HCT116 (cell line): ENCODE measurements at regions not wholly inside any gene's neighbourhood (a gene's known extent, or its start where the extent isn't known, plus 50 kb on each side); places are given as distances from the start of the nearest gene placed in this dataset.
"Not testable (repeated sequence)": the region's sequence is repeated elsewhere in the genome, so short reads cannot be mapped to it uniquely, and the experiment has no call there.

Source experiments
- ATAC-seq: fragments of 200-7000 bp; cut with Tn5 transposase; 2 replicates; pipeline ENCODE4 v1.9.1; 2020; ENCODE audit warnings: mild to moderate bottlenecking, moderate library complexity
- BruUV-seq: library from RNA; stranded (reverse); fragments of 400-500 nt; replicated peaks from 2 replicates; lab custom pipeline; 2021; lab: Mats Ljungman, UMichigan
- CTCF ChIA-PET: fragments of 300-600 bp; sonication (Branson Sonifier 250); formaldehyde crosslinking; loops from one replicate; lab custom pipeline; 2021; ENCODE audit warnings: antibody characterized with exemption; lab: Charles Lee
- POLR2A ChIA-PET: fragments of 300-600, 350-600 bp; sonication (Branson Sonifier 250); formaldehyde crosslinking; loops from one replicate; lab custom pipeline; 2021; ENCODE audit warnings: antibody characterized with exemption; lab: Charles Lee
- RAD21 ChIA-PET, 2 experiments: fragments of 300-600 bp; sonication (Branson Sonifier 250); formaldehyde crosslinking; loops; one replicate each; lab custom pipeline; 2023; ENCODE audit warnings: low total read pairs in 2 of 2; ENCODE audit not compliant: uncharacterized antibody in 2 of 2, unreplicated experiment in 2 of 2, low non-redundant PET in 1 of 2; lab: Charles Lee
- DNase-seq: peaks from one replicate; pipeline ENCODE4 v3.0.0-alpha.2; 2010; ENCODE audit warnings: low read depth, low spot score
- H2AFZ ChIP-seq: fragments of 200-600 bp; shearing (Covaris generic), sonication (generic); 2 replicates; pipeline ENCODE4 v1.6.1; 2017; ENCODE audit warnings: low read depth, mixed run types, mixed read lengths, antibody characterized with exemption, low read length; ENCODE audit not compliant: poor library complexity, severe bottlenecking
- H3K27ac ChIP-seq: 2 replicates; pipeline ENCODE4 v1.5.1; 2012; ENCODE audit warnings: low read depth, low read length
- H3K27me3 ChIP-seq: fragments of 200-600 bp; sonication (generic); 2 replicates; pipeline ENCODE4 v1.6.1; 2016; ENCODE audit warnings: mixed run types, low read length, mixed read lengths; ENCODE audit not compliant: insufficient read depth
- H3K36me3 ChIP-seq, 2 experiments: fragments of 200-500 bp in 1 of 2; fragments of 200-600 bp in 1 of 2; sonication (Bioruptor generic) in 1 of 2; sonication (generic) in 1 of 2; 2 replicates each; pipeline versions ENCODE4 v1.5.1 to v1.6.1; 2014 to 2016; ENCODE audit warnings: low read length in 2 of 2, inconsistent platforms in 1 of 2, mixed read lengths in 1 of 2, mixed run types in 1 of 2; ENCODE audit not compliant: insufficient read depth in 2 of 2, control insufficient read depth in 1 of 2
- H3K4me1 ChIP-seq, 2 experiments: fragments of 200-600 bp in 1 of 2; sonication (generic) in 1 of 2; 2 replicates each; pipeline versions ENCODE4 v1.5.1 to v1.6.1; 2012 to 2017; ENCODE audit warnings: low read length in 2 of 2, inconsistent platforms in 1 of 2, mild to moderate bottlenecking in 1 of 2, mixed read lengths in 1 of 2, mixed run types in 1 of 2, moderate library complexity in 1 of 2; ENCODE audit not compliant: insufficient read depth in 2 of 2, control insufficient read depth in 1 of 2
- H3K4me2 ChIP-seq: fragments of 200-600 bp; sonication (generic); 2 replicates; pipeline ENCODE4 v1.6.1; 2017; ENCODE audit warnings: mixed run types, low read length, mixed read lengths
- H3K4me3 ChIP-seq, 2 experiments: fragments of 200-600 bp in 1 of 2; sonication (generic) in 1 of 2; replicated peaks in 1 of 2; 2 replicates each; pipeline ENCODE4 v1.5.1; 2011 to 2016; ENCODE audit warnings: low read length in 2 of 2, control low read depth in 1 of 2, low read depth in 1 of 2, mild to moderate bottlenecking in 1 of 2, mixed read lengths in 1 of 2, mixed run types in 1 of 2
- H3K79me2 ChIP-seq: fragments of 200-600 bp; sonication (generic); 2 replicates; pipeline ENCODE4 v1.6.1; 2017; ENCODE audit warnings: mild to moderate bottlenecking, mixed run types, low read length, moderate library complexity, mixed read lengths; ENCODE audit not compliant: insufficient read depth
- H3K9ac ChIP-seq: fragments of 200-600 bp; sonication (generic); 2 replicates; pipeline ENCODE4 v1.6.1; 2016; ENCODE audit warnings: low read length, mixed read lengths
- H3K9me2 ChIP-seq: fragments of 200-600 bp; sonication (generic), shearing (Covaris generic); 2 replicates; pipeline ENCODE4 v1.6.1; 2017; ENCODE audit warnings: mixed run types, mild to moderate bottlenecking, moderate library complexity; ENCODE audit not compliant: insufficient read depth
- H3K9me3 ChIP-seq, 2 experiments: fragments of 200-500 bp in 1 of 2; fragments of 200-600 bp in 1 of 2; sonication (Bioruptor generic) in 1 of 2; sonication (generic) in 1 of 2; 2 replicates each; pipeline ENCODE4 v1.6.1; 2014 to 2017; ENCODE audit warnings: low read length in 2 of 2, mixed read lengths in 2 of 2, inconsistent platforms in 1 of 2, low read depth in 1 of 2, mild to moderate bottlenecking in 1 of 2, mixed run types in 1 of 2, moderate library complexity in 1 of 2; ENCODE audit not compliant: control insufficient read depth in 1 of 2, insufficient read depth in 1 of 2
- H4K20me1 ChIP-seq: fragments of 200-600 bp; sonication (generic), shearing (Covaris generic); 2 replicates; pipeline ENCODE4 v1.6.1; 2017; ENCODE audit warnings: mixed run types, mild to moderate bottlenecking, moderate library complexity; ENCODE audit not compliant: insufficient read depth
- EZH2 ChIP-seq: fragments of 200-600 bp; sonication (generic); IDR thresholded peaks from 2 replicates; pipeline ENCODE4 v1.6.1; 2017; ENCODE audit warnings: antibody characterized with exemption, mixed run types
- FOSL1 ChIP-seq: IDR thresholded peaks from 2 replicates; pipeline ENCODE4 v1.6.1; 2012; ENCODE audit warnings: low read depth
- RAD21 ChIP-seq: IDR thresholded peaks from 2 replicates; pipeline ENCODE4 v1.6.1; 2012; ENCODE audit warnings: low read depth, mild to moderate bottlenecking
- SIN3A ChIP-seq: IDR thresholded peaks from 2 replicates; pipeline ENCODE4 v1.6.1; 2012; ENCODE audit warnings: low read depth
- SP1 ChIP-seq: IDR thresholded peaks from 2 replicates; pipeline ENCODE4 v1.6.1; 2012; ENCODE audit warnings: low read depth
- SRF ChIP-seq: IDR thresholded peaks from 2 replicates; pipeline ENCODE4 v1.6.1; 2012; ENCODE audit warnings: low read depth
- YY1 ChIP-seq: IDR thresholded peaks from 2 replicates; pipeline ENCODE4 v1.6.1; 2011; ENCODE audit warnings: low read length, low read depth, moderate library complexity, mild to moderate bottlenecking; ENCODE audit not compliant: insufficient replicate concordance; ENCODE audit errors: extremely low read depth
- ZNF274 ChIP-seq: fragments of 200-500 bp; sonication (Bioruptor generic); IDR thresholded peaks from 2 replicates; pipeline ENCODE4 v1.6.1; 2014; ENCODE audit warnings: mild to moderate bottlenecking, low read depth, low read length, inconsistent platforms
- intact Hi-C: fragments of 100-400 bp; cut with micrococcal nuclease; formaldehyde crosslinking; loops from 2 replicates; pipeline ENCODE4 v1.10.0; 2022
- TF ChIP-seq, protein P1 (sequence below): IDR thresholded peaks from 2 replicates; pipeline ENCODE4 v1.6.1; 2012; ENCODE audit warnings: low read depth

DNA sequence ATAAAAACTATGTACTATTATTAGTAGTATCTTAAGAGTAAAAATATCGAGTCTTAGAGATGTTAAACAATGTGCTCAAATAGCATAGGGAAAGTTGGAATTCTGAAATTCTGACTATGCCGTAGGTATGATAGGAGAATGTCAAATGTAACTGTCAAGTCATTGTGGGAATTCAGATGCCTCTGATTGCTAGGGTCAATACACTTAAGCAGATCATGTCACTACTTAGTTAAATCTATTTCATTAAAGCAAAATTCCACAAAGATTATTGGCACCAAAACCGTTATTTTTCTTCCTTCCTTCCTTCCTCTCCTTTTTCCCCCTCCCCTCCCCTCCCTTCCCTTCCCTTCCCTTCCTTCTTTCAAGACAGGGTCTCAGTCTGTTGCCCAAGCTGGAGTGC, 115.5 kb downstream of the CCDC74A start:
- H3K4me3 ChIP-seq, H3K27me3 ChIP-seq, intact Hi-C loops, H3K79me2 ChIP-seq, ATAC-seq, H2AFZ ChIP-seq, H3K9ac ChIP-seq, H3K9me3 ChIP-seq, H3K4me1 ChIP-seq, H3K36me3 ChIP-seq, POLR2A ChIA-PET, H3K9me2 ChIP-seq, H3K4me2 ChIP-seq, DNase-seq, H3K27ac ChIP-seq, H4K20me1 ChIP-seq, BruUV-seq, RAD21 ChIA-PET, CTCF ChIA-PET: not testable (repeated sequence)

GRCh38 chr2:131645177-131645765, 117.6 kb downstream of the CCDC74A start:
- no peaks in the 10 kb centered on the region for H4K20me1 ChIP-seq
- no peaks in the 10 kb centered on the region for H3K9me3 ChIP-seq
- H2AFZ ChIP-seq = no peak overlapping the region
- ChIA-PET RAD21 (no interaction called here), CTCF (no interaction called here), POLR2A (no interaction called here)
- no peaks in the 10 kb centered on the region for H3K9me2 ChIP-seq
- no peaks in the 10 kb centered on the region for H3K79me2 ChIP-seq
- H3K4me1 ChIP-seq = no peaks in the 10 kb centered on the region
- DNase-seq = no peak
- intact Hi-C loops = no loop called here
- H3K4me2 ChIP-seq = no peak overlapping the region
- BruUV-seq = no TSS peak
- TF ChIP-seq EZH2 (no peak), RAD21 (no peak), SIN3A (no peak), ZNF274 (no peak), SP1 (no peak), SRF (no peak), FOSL1 (no peak), YY1 (no peak)
- TF ChIP-seq, protein P1, sequence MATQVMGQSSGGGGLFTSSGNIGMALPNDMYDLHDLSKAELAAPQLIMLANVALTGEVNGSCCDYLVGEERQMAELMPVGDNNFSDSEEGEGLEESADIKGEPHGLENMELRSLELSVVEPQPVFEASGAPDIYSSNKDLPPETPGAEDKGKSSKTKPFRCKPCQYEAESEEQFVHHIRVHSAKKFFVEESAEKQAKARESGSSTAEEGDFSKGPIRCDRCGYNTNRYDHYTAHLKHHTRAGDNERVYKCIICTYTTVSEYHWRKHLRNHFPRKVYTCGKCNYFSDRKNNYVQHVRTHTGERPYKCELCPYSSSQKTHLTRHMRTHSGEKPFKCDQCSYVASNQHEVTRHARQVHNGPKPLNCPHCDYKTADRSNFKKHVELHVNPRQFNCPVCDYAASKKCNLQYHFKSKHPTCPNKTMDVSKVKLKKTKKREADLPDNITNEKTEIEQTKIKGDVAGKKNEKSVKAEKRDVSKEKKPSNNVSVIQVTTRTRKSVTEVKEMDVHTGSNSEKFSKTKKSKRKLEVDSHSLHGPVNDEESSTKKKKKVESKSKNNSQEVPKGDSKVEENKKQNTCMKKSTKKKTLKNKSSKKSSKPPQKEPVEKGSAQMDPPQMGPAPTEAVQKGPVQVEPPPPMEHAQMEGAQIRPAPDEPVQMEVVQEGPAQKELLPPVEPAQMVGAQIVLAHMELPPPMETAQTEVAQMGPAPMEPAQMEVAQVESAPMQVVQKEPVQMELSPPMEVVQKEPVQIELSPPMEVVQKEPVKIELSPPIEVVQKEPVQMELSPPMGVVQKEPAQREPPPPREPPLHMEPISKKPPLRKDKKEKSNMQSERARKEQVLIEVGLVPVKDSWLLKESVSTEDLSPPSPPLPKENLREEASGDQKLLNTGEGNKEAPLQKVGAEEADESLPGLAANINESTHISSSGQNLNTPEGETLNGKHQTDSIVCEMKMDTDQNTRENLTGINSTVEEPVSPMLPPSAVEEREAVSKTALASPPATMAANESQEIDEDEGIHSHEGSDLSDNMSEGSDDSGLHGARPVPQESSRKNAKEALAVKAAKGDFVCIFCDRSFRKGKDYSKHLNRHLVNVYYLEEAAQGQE = no peak
- H3K9ac ChIP-seq = no peak overlapping the region
- no peaks in the 10 kb centered on the region for H3K36me3 ChIP-seq
- H3K27ac ChIP-seq = no peak overlapping the region
- H3K4me3 ChIP-seq = no peak overlapping the region
- H3K27me3 ChIP-seq = 0 out of 2 replicates have a peak, but pooled peaks cover 15% of the 10 kb centered on the region
- no peak for ATAC-seq

DNA sequence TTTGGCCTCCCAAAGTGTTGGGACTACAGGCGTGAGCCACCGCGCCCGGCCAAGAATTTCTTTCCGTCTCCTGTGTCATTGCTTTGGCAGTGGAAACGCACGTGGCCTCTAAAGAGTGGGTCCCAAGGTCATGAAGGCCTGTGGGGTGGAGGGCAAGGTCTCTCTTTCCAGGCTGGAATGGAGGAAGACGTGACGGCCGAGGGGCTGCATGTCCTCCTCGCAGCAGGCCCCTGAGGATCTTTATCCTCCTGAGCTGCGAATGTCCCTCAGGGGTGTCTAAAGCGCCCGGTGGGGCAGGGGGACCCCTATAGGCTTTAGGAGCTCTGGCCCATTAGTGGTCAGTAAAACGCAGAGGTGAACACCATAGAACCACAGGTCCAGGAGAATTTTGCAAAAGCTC, 118.5 kb downstream of the CCDC74A start:
- DNase-seq, H3K4me1 ChIP-seq, ATAC-seq, H3K9ac ChIP-seq, H3K4me3 ChIP-seq, H4K20me1 ChIP-seq, intact Hi-C loops, BruUV-seq, CTCF ChIA-PET, H3K79me2 ChIP-seq, H3K36me3 ChIP-seq, RAD21 ChIA-PET, H2AFZ ChIP-seq, POLR2A ChIA-PET, H3K9me3 ChIP-seq, H3K27ac ChIP-seq, H3K9me2 ChIP-seq, H3K4me2 ChIP-seq: not testable (repeated sequence)
- 0 out of 2 replicates have a peak, but pooled peaks cover 15% of the 10 kb centered on the region for H3K27me3 ChIP-seq
